BE2C (cell line): ENCODE measurements at regions not wholly inside any gene's neighbourhood (a gene's known extent, or its start where the extent isn't known, plus 50 kb on each side); places are given as distances from the start of the nearest gene placed in this dataset.

Source experiments
- DNase-seq: peaks from one replicate; pipeline ENCODE4 v3.0.0-alpha.2; 2020
- H3K27me3 ChIP-seq: fragments of 250-450 bp; sonication (Bioruptor Pico); 2 replicates; pipeline ENCODE4 v1.5.1; 2020; ENCODE audit warnings: mild to moderate bottlenecking
- H3K36me3 ChIP-seq: fragments of 250-450 bp; sonication (Bioruptor Pico); 2 replicates; pipeline ENCODE4 v1.5.1; 2020; ENCODE audit warnings: mild to moderate bottlenecking
- H3K4me1 ChIP-seq: fragments of 250-450 bp; sonication (Bioruptor Pico); 2 replicates; pipeline ENCODE4 v1.5.1; 2020
- H3K4me3 ChIP-seq: 2 replicates; pipeline ENCODE4 v1.5.1; 2011; ENCODE audit warnings: low read depth, low read length
- H3K9me3 ChIP-seq: fragments of 250-450 bp; sonication (Bioruptor Pico); 2 replicates; pipeline ENCODE4 v1.5.1; 2020
- CTCF ChIP-seq: IDR thresholded peaks from 2 replicates; pipeline ENCODE4 v1.5.1; 2012; ENCODE audit warnings: mild to moderate bottlenecking, low read depth, low read length

DNA sequence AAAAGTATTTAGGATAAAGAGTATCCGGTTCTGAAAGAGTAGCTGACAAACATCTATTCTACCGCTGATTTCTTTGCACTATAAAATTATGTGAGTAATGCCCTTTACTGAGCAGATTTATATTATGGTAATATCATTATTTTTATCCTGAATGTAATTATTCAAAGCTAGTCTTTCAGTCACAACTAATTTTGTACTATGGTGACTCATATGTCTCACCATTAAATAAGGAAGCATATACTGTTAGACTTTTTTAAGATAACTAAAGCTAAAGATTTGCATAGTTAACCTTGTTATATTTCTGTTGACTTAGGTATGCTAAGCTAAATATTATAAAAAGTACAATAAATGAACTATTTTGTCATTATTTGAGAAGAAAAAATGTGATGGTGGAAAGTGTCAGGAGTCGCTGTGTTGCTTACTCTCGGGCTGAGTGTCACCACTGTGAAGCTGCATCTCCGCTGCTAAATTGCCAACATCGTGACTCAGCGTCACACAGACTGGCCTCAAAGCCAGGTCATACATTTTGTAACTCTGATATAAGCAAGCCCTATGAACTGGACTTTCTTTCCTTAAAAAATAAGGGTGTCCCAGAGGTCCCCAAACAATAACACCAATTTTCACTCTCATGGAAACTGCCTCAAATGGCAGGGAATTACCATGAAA, 69.1 kb upstream of the SSTR1 start:
- Histone ChIP-seq H3K36me3 (no peaks in the 10 kb centered on the region), H3K4me1 (peaks cover 15% of the 10 kb centered on the region), H3K27me3 (no peaks in the 10 kb centered on the region), H3K4me3 (no peak overlapping the region), H3K9me3 (no peaks in the 10 kb centered on the region)
- peak; percentile 27 for DNase-seq
- TF ChIP-seq CTCF: no peak

GRCh38 chr14:38139926-38140325, 67.8 kb upstream of the SSTR1 start:
- H3K27me3 ChIP-seq: no peaks in the 10 kb centered on the region
- DNase-seq: no peak
- H3K4me1 ChIP-seq: peaks cover 17% of the 10 kb centered on the region
- H3K9me3 ChIP-seq: no peaks in the 10 kb centered on the region
- H3K4me3 ChIP-seq: no peak overlapping the region
- H3K36me3 ChIP-seq: no peaks in the 10 kb centered on the region
- no peak for TF ChIP-seq CTCF

DNA sequence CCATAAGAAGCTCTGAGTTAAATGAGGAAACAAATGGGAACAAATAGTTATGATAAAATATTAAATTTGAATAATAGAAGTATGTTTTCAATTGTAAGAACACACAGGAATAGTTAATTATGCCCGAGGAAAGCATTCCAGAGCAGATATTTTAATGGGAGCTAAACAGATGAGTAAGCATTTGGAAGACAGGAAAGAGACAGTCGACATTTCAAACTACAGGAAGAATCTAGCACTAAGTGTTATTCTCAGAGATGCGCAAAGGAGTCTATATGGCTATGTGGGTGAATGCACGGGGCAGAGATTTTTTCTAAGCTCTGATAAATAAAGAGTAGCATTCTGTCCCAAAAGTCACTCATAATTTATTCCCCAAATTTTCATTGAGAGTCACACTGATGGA, 64.5 kb upstream of the SSTR1 start:
- Histone ChIP-seq H3K4me3 (no peak overlapping the region), H3K4me1 (peaks cover 17% of the 10 kb centered on the region), H3K9me3 (no peaks in the 10 kb centered on the region), H3K36me3 (no peaks in the 10 kb centered on the region), H3K27me3 (no peaks in the 10 kb centered on the region)
- no peak for DNase-seq
- TF ChIP-seq CTCF: no peak

- Histone ChIP-seq H3K4me1 (peaks cover 15% of the 10 kb centered on the region), H3K9me3 (no peaks in the 10 kb centered on the region), H3K4me3 (no peak overlapping the region), H3K27me3 (no peaks in the 10 kb centered on the region), H3K36me3 (no peaks in the 10 kb centered on the region)
- no peak for DNase-seq
- no peak for TF ChIP-seq CTCF
These were observed 63.8 kb upstream of the SSTR1 start for GRCh38 chr14:38143659-38144505.

DNA sequence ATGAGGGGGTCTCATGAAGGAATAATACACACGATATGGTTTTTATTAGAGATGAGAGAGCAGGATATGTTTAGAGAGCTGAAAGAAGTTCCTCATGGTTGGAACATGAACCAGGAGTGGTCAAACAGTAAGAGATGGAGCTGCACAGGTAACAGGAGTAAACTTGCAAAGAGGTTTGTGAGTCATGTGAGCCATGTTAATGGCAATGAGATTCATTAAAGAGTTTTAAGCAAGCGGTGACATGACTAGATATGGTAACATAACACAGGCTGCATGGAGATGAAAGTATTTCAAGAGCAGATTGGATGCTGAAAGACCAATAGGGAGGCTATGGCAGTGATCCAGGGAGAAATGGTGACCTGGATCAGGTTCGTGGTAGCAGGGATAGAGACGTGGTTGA, 62.6 kb upstream of the SSTR1 start:
- Histone ChIP-seq H3K4me1 (peaks cover 15% of the 10 kb centered on the region), H3K4me3 (no peak overlapping the region), H3K36me3 (no peaks in the 10 kb centered on the region), H3K27me3 (no peaks in the 10 kb centered on the region), H3K9me3 (no peaks in the 10 kb centered on the region)
- no peak for DNase-seq
- TF ChIP-seq CTCF: no peak

DNA sequence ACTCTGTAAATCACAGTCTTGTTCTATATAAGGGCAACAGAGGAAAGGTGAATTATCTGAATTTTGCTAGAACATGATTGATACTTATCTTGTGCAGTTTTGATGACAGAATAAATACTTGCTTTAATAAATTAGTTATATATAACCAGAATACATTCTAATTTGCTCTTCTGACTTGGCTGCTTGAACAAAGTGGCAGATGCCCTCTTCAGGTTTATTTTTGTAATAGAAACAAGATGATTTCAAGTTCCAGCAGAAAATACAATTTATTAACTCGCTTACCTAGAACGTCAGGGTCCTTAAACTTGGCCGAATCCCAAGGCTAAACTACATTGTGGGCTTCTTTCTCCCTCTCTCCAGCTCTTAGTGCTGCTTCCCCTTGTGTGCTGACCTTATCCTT, 57.6 kb upstream of the SSTR1 start:
- 0 out of 2 replicates have a peak, but pooled peaks have one; percentile 9 for TF ChIP-seq CTCF
- Histone ChIP-seq H3K36me3 (no peaks in the 10 kb centered on the region), H3K27me3 (no peaks in the 10 kb centered on the region), H3K4me1 (peaks cover 4% of the 10 kb centered on the region; the same call in 1 of the 2 replicates), H3K9me3 (no peaks in the 10 kb centered on the region), H3K4me3 (no peak overlapping the region)
- no peak for DNase-seq
